Activated naive CD4-positive, alpha-beta T cell treated with anti-CD3 and anti-CD28 coated beads, Interleukin-2, amount 50 U/mL, for 16 hours (primary cell): ENCODE measurements at regions not wholly inside any gene's neighbourhood (a gene's known extent, or its start where the extent isn't known, plus 50 kb on each side); places are given as distances from the start of the nearest gene placed in this dataset.

Experiments
- DNase-seq: peaks from one replicate; pipeline ENCODE4 v3.0.0-alpha.2; 2020

- no peak for DNase-seq
Measured at GRCh38 chr21:41605178-41605933, 97.4 kb upstream of the TMPRSS2 start.

GRCh38 chr21:41604583-41605041, 96.7 kb upstream of the TMPRSS2 start:
- DNase-seq: no peak

- DNase-seq: no peak
Measured at GRCh38 chr21:41603476-41603875, 95.5 kb upstream of the TMPRSS2 start.

GRCh38 chr21:41602531-41602930, 94.6 kb upstream of the TMPRSS2 start:
- no peak for DNase-seq

GRCh38 chr21:41601573-41602368, 93.8 kb upstream of the TMPRSS2 start:
- no peak for DNase-seq

GRCh38 chr21:41600961-41601572, 93.1 kb upstream of the TMPRSS2 start:
- DNase-seq: no peak

- no peak for DNase-seq
Measured at GRCh38 chr21:41600556-41600955, 92.6 kb upstream of the TMPRSS2 start.

GRCh38 chr21:41600116-41600515, 92.2 kb upstream of the TMPRSS2 start:
- no peak for DNase-seq

- DNase-seq: no peak
Measured at GRCh38 chr21:41598561-41599431, 90.8 kb upstream of the TMPRSS2 start.

- DNase-seq: no peak
Measured at GRCh38 chr21:41597811-41598231, 89.9 kb upstream of the TMPRSS2 start.

GRCh38 chr21:41597227-41597626, 89.3 kb upstream of the TMPRSS2 start:
- DNase-seq: no peak

GRCh38 chr21:41596241-41596925, 88.4 kb upstream of the TMPRSS2 start:
- no peak for DNase-seq

- DNase-seq: no peak
Measured at GRCh38 chr21:41594268-41594667, 86.3 kb upstream of the TMPRSS2 start.

- DNase-seq: no peak
Measured at GRCh38 chr21:41593760-41594138, 85.8 kb upstream of the TMPRSS2 start.

GRCh38 chr21:41593051-41593759, 85.2 kb upstream of the TMPRSS2 start:
- no peak for DNase-seq

GRCh38 chr21:41589620-41590175, 81.7 kb upstream of the TMPRSS2 start:
- DNase-seq: no peak

- no peak for DNase-seq
Measured at GRCh38 chr21:41589131-41589530, 81.2 kb upstream of the TMPRSS2 start.

- no peak for DNase-seq
Measured at GRCh38 chr21:41585199-41585994, 77.4 kb upstream of the TMPRSS2 start.

GRCh38 chr21:41584603-41585176, 76.7 kb upstream of the TMPRSS2 start:
- no peak for DNase-seq

GRCh38 chr21:41583274-41583790, 75.4 kb upstream of the TMPRSS2 start:
- DNase-seq: no peak
